ENCODE measurements at regions not wholly inside any gene's neighbourhood (a gene's known extent, or its start where the extent isn't known, plus 50 kb on each side); places are given as distances from the start of the nearest gene placed in this dataset.

DNA sequence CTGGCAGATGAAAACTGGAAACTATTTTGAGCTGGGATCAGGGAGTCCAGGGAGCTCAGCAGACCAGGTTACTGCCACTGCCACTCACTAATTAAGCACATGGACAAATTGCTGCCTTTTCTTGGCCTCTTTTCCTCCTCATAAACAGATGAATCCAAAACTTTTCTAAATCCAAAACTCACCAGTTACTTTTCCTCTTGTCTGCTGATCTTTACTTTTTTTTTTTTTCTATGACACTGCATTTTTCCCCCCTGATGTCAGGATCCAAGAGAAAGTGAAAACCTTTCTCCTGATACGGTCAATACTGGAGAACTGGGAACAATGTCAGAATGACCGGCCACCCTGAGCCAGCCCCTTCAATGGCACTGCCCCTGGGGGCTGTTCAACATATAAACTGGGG is 405.8 kb downstream of the DUSP10 start:
- H4K20me1 ChIP-seq (ENCODE audit: insufficient read depth, low read length), result no peaks in the 10 kb centered on the region
- H3K4me1 ChIP-seq (ENCODE audit: insufficient read depth, low read length, severe bottlenecking), result no peaks in the 10 kb centered on the region
- no peak overlapping the region for H3K4me2 ChIP-seq (ENCODE audit: low read length)
- no peak overlapping the region for H3K4me3 ChIP-seq (ENCODE audit: low read depth, low read length, poor library complexity, severe bottlenecking)
- H3K27ac ChIP-seq (ENCODE audit: low read depth, low read length, poor library complexity, severe bottlenecking), result no peak overlapping the region
- H3K9me3 ChIP-seq (ENCODE audit: low read length), result no peaks in the 10 kb centered on the region
- H3K9ac ChIP-seq (ENCODE audit: low read length), result no peak overlapping the region
- H3K27me3 ChIP-seq (ENCODE audit: insufficient read depth, low read length), result no peaks in the 10 kb centered on the region
- no peak overlapping the region for H2AFZ ChIP-seq (ENCODE audit: low read length)
- TF ChIP-seq CTCF (IDR thresholded peaks at IDR 0.05; ENCODE audit: low read length), result no peak
- TF ChIP-seq EZH2 (IDR thresholded peaks at IDR 0.05; ENCODE audit: borderline replicate concordance, low read length), result no peak
- H3F3A ChIP-seq (ENCODE audit: insufficient read depth, low read length), result no peaks in the 10 kb centered on the region
- H3K79me2 ChIP-seq (ENCODE audit: insufficient read depth, low read length), result no peaks in the 10 kb centered on the region
- no peaks in the 10 kb centered on the region for H3K36me3 ChIP-seq (ENCODE audit: insufficient read depth, low read length)
- no peaks in the 10 kb centered on the region for H3K9me2 ChIP-seq (ENCODE audit: low read depth, low read length)

DNA sequence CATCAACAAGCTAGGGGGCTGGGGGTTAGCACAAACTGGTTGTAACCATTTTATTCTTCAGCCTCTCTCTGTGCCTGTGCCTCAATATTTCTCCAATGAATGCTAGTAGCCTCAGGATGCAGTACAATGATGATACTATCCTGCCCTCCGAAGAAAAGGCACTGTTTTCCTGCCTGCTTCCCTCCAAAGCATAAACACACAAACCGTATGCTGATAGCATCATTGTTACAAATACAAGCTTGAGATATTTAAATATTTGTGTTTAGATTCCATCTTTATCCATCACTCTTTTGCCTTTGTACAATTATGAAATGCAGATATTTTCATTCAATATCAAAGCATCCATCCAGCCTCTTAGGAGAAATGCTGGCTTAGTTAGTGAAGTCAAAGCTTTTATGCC is 404.8 kb downstream of the DUSP10 start:
- TF ChIP-seq EZH2 (IDR thresholded peaks at IDR 0.05; ENCODE audit: borderline replicate concordance, low read length), result no peak
- no peak for TF ChIP-seq CTCF (IDR thresholded peaks at IDR 0.05; ENCODE audit: low read length)
- Histone ChIP-seq H3K4me2 (ENCODE audit: low read length) (no peak overlapping the region), H3K9me3 (ENCODE audit: low read length) (no peaks in the 10 kb centered on the region), H3K27ac (ENCODE audit: low read depth, low read length, poor library complexity, severe bottlenecking) (no peak overlapping the region), H3K4me1 (ENCODE audit: insufficient read depth, low read length, severe bottlenecking) (no peaks in the 10 kb centered on the region), H3K27me3 (ENCODE audit: insufficient read depth, low read length) (no peaks in the 10 kb centered on the region), H4K20me1 (ENCODE audit: insufficient read depth, low read length) (no peaks in the 10 kb centered on the region), H3K9ac (ENCODE audit: low read length) (no peak overlapping the region), H3F3A (ENCODE audit: insufficient read depth, low read length) (no peaks in the 10 kb centered on the region), H3K79me2 (ENCODE audit: insufficient read depth, low read length) (no peaks in the 10 kb centered on the region), H3K36me3 (ENCODE audit: insufficient read depth, low read length) (no peaks in the 10 kb centered on the region), H2AFZ (ENCODE audit: low read length) (no peak overlapping the region), H3K9me2 (ENCODE audit: low read depth, low read length) (no peaks in the 10 kb centered on the region), H3K4me3 (ENCODE audit: low read depth, low read length, poor library complexity, severe bottlenecking) (no peak overlapping the region)

GRCh38 chr1:221343136-221343535 is 398.8 kb downstream of the DUSP10 start:
- Histone ChIP-seq H3K36me3 (ENCODE audit: insufficient read depth, low read length) (no peaks in the 10 kb centered on the region), H3F3A (ENCODE audit: insufficient read depth, low read length) (no peaks in the 10 kb centered on the region)

More at GRCh38 chr1:221343136-221343535, 398.8 kb downstream of the DUSP10 start:
- H3K27ac ChIP-seq (ENCODE audit: low read depth, low read length, poor library complexity, severe bottlenecking), result no peak overlapping the region
- no peaks in the 10 kb centered on the region for H3K27me3 ChIP-seq (ENCODE audit: insufficient read depth, low read length)
- H3K9me2 ChIP-seq (ENCODE audit: low read depth, low read length), result no peaks in the 10 kb centered on the region
- no peak overlapping the region for H3K4me2 ChIP-seq (ENCODE audit: low read length)
- H3K79me2 ChIP-seq (ENCODE audit: insufficient read depth, low read length), result no peaks in the 10 kb centered on the region
- H4K20me1 ChIP-seq (ENCODE audit: insufficient read depth, low read length), result no peaks in the 10 kb centered on the region
- no peaks in the 10 kb centered on the region for H3K9me3 ChIP-seq (ENCODE audit: low read length)
- H2AFZ ChIP-seq (ENCODE audit: low read length), result no peak overlapping the region
- H3K9ac ChIP-seq (ENCODE audit: low read length), result no peak overlapping the region
- H3K4me1 ChIP-seq (ENCODE audit: insufficient read depth, low read length, severe bottlenecking), result no peaks in the 10 kb centered on the region
- TF ChIP-seq EZH2 (IDR thresholded peaks at IDR 0.05; ENCODE audit: borderline replicate concordance, low read length) (no peak), CTCF (IDR thresholded peaks at IDR 0.05; ENCODE audit: low read length) (no peak)
- no peak overlapping the region for H3K4me3 ChIP-seq (ENCODE audit: low read depth, low read length, poor library complexity, severe bottlenecking)
